Chondrocyte (in vitro differentiated cells): ENCODE measurements at regions not wholly inside any gene's neighbourhood (a gene's known extent, or its start where the extent isn't known, plus 50 kb on each side); places are given as distances from the start of the nearest gene placed in this dataset.

ENCODE experiments used
- DNase-seq: peaks from one replicate; pipeline ENCODE4 v3.0.0; 2021; ENCODE audit warnings: mixed read lengths, low spot score
- H3K27ac Mint-ChIP-seq: one replicate; pipeline ENCODE4 v1.8.0; 2021; ENCODE audit warnings: mild to moderate bottlenecking, moderate library complexity, mixed read lengths; ENCODE audit not compliant: unreplicated experiment
- H3K27me3 Mint-ChIP-seq: 2 replicates; pipeline ENCODE4 v1.8.0; 2021; ENCODE audit warnings: low read depth, mixed read lengths
- H3K36me3 Mint-ChIP-seq: 2 replicates; pipeline ENCODE4 v1.8.0; 2021; ENCODE audit warnings: low read depth, mixed read lengths
- H3K4me1 Mint-ChIP-seq: 2 replicates; pipeline ENCODE4 v1.8.0; 2021; ENCODE audit warnings: low read depth, mild to moderate bottlenecking, mixed read lengths
- H3K4me3 Mint-ChIP-seq: one replicate; pipeline ENCODE4 v1.8.0; 2021; ENCODE audit warnings: mild to moderate bottlenecking, moderate library complexity, mixed read lengths; ENCODE audit not compliant: unreplicated experiment
- H3K9me3 Mint-ChIP-seq: 2 replicates; pipeline ENCODE4 v1.8.0; 2021; ENCODE audit warnings: low read depth, mixed read lengths
- CTCF ChIP-seq: fragments of 200-600 bp; sonication (generic); IDR thresholded peaks from 2 replicates; pipeline ENCODE4 v1.5.0; 2021; ENCODE audit warnings: antibody characterized with exemption, mild to moderate bottlenecking, moderate library complexity

DNA sequence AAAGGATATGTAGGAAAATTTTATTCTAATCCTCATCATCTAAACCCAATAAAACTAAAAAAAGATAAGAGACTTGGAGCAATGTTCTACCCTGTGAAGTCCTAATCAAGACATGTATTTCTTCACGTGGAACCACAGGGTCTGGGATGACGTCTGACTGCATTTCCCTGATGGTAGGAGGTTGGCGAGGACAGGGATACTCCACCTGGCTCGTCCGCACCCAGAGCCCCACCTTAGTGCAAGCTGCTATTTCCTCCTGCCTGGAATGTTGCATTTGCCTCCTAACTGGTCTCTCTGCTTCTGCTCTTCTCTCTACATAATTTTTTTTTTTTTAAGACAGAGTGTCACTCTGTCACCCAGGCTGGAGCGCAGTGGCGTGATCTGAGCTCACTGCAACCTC, 57.7 kb upstream of the RASGRP1 start:
- no peaks in the 10 kb centered on the region for H3K9me3 Mint-ChIP-seq
- no peaks in the 10 kb centered on the region for H3K36me3 Mint-ChIP-seq
- DNase-seq = no peak
- peaks cover 5% of the 10 kb centered on the region for H3K4me1 Mint-ChIP-seq
- peaks cover 24% of the 10 kb centered on the region for H3K27me3 Mint-ChIP-seq
- TF ChIP-seq CTCF = no peak
- no peak overlapping the region for H3K4me3 Mint-ChIP-seq
- H3K27ac Mint-ChIP-seq = no peak overlapping the region

DNA sequence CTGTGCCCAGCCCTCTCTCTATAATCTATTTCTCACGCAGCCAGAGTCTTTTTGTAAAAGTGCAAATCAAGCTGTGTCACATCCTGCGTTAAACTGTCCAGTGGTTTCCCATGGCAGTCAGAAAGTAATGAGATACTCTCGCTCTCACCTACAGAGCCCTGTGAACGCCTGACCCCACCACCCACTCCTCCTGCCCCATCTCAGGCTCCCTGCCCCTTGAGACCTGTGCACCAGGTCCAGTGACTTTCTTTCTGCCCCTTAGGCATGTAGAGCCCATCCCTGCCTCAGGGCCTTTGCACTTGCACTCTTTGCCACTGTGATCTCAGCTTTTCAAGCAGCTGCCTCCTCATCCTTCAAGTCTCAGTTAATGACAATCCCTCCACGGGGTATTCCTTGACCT, 58.3 kb upstream of the RASGRP1 start:
- no peak for DNase-seq
- Mint-ChIP-seq H3K4me1 (peaks cover 5% of the 10 kb centered on the region), H3K9me3 (no peaks in the 10 kb centered on the region), H3K4me3 (no peak overlapping the region), H3K27ac (no peak overlapping the region), H3K27me3 (peaks cover 24% of the 10 kb centered on the region), H3K36me3 (no peaks in the 10 kb centered on the region)
- no peak for TF ChIP-seq CTCF

DNA sequence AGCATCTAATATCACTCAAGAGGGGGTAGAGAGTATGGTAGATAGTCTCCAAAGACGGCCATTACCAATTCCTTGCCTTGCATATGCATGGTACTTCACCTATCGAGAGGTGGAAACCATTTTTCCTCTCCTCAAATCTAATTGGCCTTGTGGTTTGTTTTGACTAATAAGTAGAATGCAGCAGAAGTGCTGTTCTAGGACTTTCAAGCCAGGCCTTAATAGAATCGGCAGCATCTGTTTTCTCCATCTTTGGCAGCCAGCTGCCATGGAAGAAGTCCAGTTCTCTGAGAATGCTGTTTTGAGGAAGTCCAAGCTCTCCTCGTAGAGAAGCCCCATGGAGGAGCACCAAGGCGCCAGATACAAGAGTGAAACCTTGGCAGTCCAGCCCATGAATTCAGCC, 59.1 kb upstream of the RASGRP1 start:
- Mint-ChIP-seq H3K27ac (no peak overlapping the region), H3K36me3 (no peaks in the 10 kb centered on the region), H3K4me3 (no peak overlapping the region), H3K9me3 (no peaks in the 10 kb centered on the region), H3K27me3 (peaks cover 23% of the 10 kb centered on the region), H3K4me1 (peaks cover 5% of the 10 kb centered on the region)
- no peak for DNase-seq
- no peak for TF ChIP-seq CTCF

GRCh38 chr15:38624244-38625205, 59.9 kb upstream of the RASGRP1 start:
- H3K36me3 Mint-ChIP-seq = no peaks in the 10 kb centered on the region
- H3K9me3 Mint-ChIP-seq = no peaks in the 10 kb centered on the region
- H3K27ac Mint-ChIP-seq = no peak overlapping the region
- peaks cover 20% of the 10 kb centered on the region for H3K27me3 Mint-ChIP-seq
- no peak for TF ChIP-seq CTCF
- H3K4me3 Mint-ChIP-seq = no peak overlapping the region
- DNase-seq = no peak
- peaks cover 5% of the 10 kb centered on the region for H3K4me1 Mint-ChIP-seq

- no peaks in the 10 kb centered on the region for H3K36me3 Mint-ChIP-seq
- H3K27ac Mint-ChIP-seq = no peak overlapping the region
- no peak overlapping the region for H3K4me3 Mint-ChIP-seq
- TF ChIP-seq CTCF = no peak
- H3K4me1 Mint-ChIP-seq = peaks cover 5% of the 10 kb centered on the region
- DNase-seq = no peak
- H3K9me3 Mint-ChIP-seq = no peaks in the 10 kb centered on the region
- H3K27me3 Mint-ChIP-seq = peaks cover 10% of the 10 kb centered on the region
Observed at GRCh38 chr15:38625886-38626285, 61.3 kb upstream of the RASGRP1 start.
